Body of pancreas (tissue), 4 donors: ENCODE measurements at regions not wholly inside any gene's neighbourhood (a gene's known extent, or its start where the extent isn't known, plus 50 kb on each side); places are given as distances from the start of the nearest gene placed in this dataset.

Experiments
- CTCF ChIP-seq, 7 experiments: fragments of 450-650 bp in 4 of 7; fragments of 200-600 bp in 3 of 7; sonication (generic) in 3 of 7; IDR thresholded peaks; one replicate each; pipeline ENCODE4 v1.5.1; 2016 to 2019; ENCODE audit warnings: antibody characterized with exemption in 7 of 7
- POLR2A ChIP-seq, 3 donors: fragments of 450-650 bp; IDR thresholded peaks; one replicate each; pipeline ENCODE4 v1.6.1; 2016; ENCODE audit warnings: antibody characterized with exemption in 3 of 3, mild to moderate bottlenecking in 2 of 3

- TF ChIP-seq POLR2A (IDR thresholded peaks at IDR 0.05) (no peak), CTCF (IDR thresholded peaks at IDR 0.05) (no peak)
These were observed 610.6 kb upstream of the NRP1 start for GRCh38 chr10:33945051-33945450.
